Omental fat pad (tissue), 3 donors: ENCODE measurements at regions not wholly inside any gene's neighbourhood (a gene's known extent, or its start where the extent isn't known, plus 50 kb on each side); places are given as distances from the start of the nearest gene placed in this dataset.
"Not testable (repeated sequence)": the region's sequence is repeated elsewhere in the genome, so short reads cannot be mapped to it uniquely, and the experiment has no call there.

Source experiments
- ATAC-seq: fragments of 150-250 bp; one replicate; pipeline ENCODE4 v1.9.1; 2016; ENCODE audit warnings: mild to moderate bottlenecking, moderate library complexity; ENCODE audit not compliant: low FRiP score
- DNase-seq: peaks from one replicate; pipeline ENCODE4 v3.0.0-alpha.2; 2019; ENCODE audit warnings: low spot score
- TF ChIP-seq, protein P1 (sequence below), 3 donors: fragments of 450-650 bp; IDR thresholded peaks; one replicate each; pipeline ENCODE4 v1.5.1; 2016 to 2017; ENCODE audit warnings: antibody characterized with exemption in 3 of 3, mild to moderate bottlenecking in 3 of 3, moderate library complexity in 2 of 3

DNA sequence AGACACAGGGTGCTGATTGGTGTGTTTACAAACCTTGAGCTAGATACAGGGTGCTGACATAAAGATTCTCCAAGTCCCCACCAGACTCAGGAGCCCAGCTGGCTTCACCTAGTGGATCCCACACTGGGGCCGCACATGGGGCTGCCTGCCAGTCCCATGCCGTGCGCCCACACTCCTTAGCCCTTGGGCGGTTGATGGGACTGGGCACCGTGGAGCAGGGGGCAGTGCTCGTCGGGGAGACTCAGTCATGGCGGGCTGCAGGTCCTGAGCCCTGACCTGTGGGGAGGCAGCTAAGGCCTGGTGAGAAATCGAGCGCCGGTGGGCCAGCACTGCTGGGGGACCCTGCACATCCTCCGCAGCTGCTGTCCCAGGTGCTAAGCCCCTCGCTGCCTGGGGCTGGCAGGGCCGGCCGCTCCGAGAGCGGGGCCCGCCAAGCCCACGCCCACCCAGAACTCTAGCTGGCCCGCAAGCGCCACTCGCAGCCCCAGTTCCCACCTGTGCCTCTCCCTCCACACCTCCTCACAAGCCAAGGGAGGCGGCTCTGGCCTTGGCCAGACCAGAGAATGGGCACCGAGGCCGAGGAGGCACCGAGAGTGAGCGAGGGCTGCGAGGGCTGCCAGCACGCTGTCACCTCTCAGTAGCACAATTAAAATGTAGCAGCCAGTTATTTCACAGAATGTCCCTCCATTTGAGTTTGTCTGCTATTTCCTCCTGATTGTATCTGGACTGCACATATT, 76.1 kb upstream of the PNPLA4 start:
- ATAC-seq (no peak), DNase-seq (no peak)
- TF ChIP-seq, protein P1, sequence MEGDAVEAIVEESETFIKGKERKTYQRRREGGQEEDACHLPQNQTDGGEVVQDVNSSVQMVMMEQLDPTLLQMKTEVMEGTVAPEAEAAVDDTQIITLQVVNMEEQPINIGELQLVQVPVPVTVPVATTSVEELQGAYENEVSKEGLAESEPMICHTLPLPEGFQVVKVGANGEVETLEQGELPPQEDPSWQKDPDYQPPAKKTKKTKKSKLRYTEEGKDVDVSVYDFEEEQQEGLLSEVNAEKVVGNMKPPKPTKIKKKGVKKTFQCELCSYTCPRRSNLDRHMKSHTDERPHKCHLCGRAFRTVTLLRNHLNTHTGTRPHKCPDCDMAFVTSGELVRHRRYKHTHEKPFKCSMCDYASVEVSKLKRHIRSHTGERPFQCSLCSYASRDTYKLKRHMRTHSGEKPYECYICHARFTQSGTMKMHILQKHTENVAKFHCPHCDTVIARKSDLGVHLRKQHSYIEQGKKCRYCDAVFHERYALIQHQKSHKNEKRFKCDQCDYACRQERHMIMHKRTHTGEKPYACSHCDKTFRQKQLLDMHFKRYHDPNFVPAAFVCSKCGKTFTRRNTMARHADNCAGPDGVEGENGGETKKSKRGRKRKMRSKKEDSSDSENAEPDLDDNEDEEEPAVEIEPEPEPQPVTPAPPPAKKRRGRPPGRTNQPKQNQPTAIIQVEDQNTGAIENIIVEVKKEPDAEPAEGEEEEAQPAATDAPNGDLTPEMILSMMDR (IDR thresholded peaks at IDR 0.05): no peak

DNA sequence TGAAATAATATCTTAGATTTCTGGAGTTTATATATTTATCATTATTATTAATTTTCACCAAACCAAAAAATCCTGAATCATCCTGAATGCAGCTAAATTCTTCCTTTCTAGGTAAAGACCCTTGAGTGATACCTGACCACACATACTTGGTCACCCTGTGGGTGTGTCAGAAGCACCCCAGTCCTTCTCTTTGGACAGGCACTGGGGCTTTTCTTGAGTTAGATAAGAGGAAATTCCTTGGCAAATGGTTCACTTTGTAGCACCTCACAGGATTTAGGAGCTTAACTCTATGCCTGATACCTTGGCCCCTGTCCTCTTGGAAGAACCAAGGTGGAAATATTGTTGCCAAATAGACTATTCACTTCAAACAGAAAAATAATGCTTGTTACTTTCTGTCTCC, 69.6 kb upstream of the PNPLA4 start:
- ATAC-seq (no peak), DNase-seq (no peak)

DNA sequence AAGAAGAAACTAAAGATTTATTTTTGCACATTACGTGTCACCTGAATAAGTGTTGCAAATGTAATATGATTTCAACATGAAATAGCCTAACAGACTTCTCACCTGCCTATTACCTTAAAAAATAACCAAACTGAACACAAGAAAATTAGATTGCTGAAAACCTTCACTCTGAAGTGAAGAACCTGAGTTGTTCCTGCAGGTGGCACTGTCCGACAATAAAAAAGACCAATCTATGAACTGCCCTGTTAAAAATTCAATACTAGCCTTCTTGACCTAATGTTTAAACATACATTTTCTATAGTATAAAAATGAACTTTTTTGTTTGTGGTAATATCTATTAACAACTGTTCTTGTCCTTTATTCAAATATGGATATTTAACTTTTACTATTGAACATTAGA, 69.2 kb upstream of the PNPLA4 start:
- DNase-seq (no peak), ATAC-seq (no peak)
- TF ChIP-seq, protein P1 (IDR thresholded peaks at IDR 0.05): no peak

More for the DNA sequence above, 69.6 kb upstream of the PNPLA4 start:
- TF ChIP-seq, protein P1 (IDR thresholded peaks at IDR 0.05): no peak

DNA sequence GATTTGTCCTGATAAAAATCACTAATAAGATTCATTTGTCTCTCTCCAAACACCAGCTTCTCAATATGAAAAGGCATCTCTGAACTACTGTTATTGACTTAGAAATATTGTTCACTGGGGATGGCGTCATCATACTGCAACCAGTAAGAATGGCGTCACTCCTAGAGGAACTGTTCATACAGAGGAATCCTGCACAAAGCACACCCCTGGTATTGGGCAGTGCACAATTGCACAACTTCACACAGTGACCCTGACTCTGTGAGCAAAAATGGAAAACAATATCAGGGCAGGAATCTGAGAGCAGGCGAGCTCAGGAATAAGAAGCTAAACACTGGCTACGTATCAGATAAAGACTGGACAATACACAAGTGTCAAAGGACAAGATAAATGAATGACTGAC, 66.7 kb upstream of the PNPLA4 start:
- no peak for ATAC-seq

DNA sequence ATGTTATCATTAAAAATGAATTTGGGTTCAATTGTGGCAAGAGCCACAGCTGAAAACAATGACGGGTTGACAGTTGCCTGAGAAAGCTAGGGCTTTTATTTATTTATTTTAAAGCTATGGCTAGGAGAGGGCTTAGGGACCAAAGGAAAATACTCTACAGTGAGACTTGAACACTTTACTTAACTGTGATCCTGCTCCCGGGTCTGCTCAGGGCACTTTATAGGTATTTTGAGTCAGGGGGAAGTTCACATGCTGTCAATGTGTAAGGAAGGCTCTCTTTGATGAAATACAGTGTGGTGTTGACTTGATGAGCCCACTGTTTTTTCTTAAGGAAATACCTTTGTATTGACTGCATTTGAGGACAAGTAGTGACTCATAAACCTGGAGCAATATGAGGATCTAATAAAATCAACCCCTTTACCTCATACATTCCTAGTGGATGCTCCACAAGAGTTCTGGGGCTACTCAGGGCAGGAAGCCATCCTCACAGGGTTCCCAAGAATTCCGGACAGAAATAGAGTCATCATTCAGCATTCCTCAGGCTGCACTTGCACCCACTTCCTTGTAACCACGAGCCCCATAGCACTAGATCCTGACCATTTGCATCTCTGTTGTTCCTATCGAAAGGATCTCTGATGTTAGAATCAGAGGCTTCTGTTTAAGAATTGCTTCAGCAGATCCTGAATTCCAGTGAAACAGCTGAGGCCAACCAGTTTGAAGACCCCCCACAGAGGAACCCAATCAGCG, 61.0 kb upstream of the PNPLA4 start:
- not testable (repeated sequence) for DNase-seq, ATAC-seq

More for the DNA sequence above, 66.7 kb upstream of the PNPLA4 start:
- TF ChIP-seq, protein P1 (IDR thresholded peaks at IDR 0.05): no peak
- no peak for DNase-seq

DNA sequence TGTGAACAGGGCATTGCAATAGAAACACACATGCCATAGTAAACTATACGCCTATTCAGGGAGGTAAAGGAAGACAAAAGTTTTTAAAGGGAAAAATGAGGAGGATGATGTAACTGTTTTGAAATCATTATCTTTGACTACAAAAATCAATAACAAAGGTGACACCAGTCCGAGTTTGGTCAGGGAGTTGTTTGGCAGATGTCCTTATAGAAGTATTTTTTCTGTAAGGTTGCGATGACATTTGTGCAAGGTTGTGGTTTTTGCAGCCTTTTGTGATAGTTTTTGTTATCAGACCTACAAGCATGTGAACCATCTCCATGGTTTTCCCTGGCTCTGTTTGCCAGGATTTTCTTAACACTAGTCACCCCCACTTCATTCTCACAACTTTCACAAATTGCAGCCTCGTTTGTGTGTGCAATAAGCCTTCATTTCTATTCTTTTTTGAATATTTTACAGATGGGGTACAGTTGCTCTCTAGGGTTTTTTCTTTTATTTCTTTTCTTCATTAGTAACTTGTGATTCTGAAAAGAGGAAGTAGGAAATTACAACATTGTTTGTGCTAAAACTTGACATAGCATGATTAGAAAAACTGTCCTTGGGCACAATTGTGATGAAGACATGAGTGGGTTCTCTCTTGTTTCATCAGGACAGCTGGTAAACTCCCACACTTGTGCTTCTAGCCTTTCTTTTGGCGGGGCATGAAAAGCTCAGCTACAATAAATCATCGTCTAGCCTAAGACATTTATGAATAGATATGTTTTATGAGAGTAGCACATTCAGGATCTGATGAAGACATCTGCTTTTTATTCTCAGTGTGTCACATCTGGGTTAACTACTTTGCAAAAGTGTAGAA, 60.2 kb upstream of the PNPLA4 start:
- TF ChIP-seq, protein P1 (IDR thresholded peaks at IDR 0.05): no peak
- DNase-seq: no peak
- no peak for ATAC-seq

DNA sequence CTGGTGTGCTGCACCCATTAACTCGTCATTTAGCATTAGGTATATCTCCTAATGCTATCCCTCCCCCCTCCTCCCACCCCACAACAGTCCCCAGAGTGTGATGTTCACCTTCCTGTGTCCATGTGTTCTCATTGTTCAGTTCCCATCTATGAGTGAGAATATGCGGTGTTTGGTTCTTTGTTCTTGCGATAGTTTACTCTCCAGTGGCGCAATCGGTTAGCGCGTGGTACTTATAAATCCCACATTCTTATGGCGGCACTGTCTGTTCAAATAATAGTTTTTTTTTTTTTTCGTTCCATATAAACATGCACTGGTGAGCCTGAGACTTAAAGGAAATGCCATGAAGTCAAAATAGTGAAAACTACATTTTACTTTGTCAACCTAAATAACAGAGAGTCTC, 59.5 kb upstream of the PNPLA4 start:
- not testable (repeated sequence) for DNase-seq, ATAC-seq
